ENCODE measurements at regions not wholly inside any gene's neighbourhood (a gene's known extent, or its start where the extent isn't known, plus 50 kb on each side); places are given as distances from the start of the nearest gene placed in this dataset.

DNA sequence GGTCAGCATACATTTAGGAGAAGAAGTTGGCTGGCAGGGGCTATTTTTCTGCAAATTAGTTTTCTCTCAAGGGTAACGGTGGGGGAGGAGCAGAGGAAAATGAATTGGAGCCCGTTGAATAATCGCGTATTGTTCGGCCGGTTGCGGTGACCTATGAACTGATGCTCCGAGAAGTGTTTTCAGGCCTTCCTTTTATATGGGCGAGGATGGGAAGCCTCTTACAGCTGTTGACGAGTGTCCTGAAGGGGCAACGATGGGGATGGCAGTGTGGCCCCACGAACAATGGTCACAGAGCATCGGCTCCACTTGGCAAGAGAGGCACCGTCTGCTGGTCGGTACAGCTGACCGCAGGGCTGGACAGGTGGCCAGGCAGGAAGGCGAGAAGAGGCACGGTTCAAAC is 400.7 kb downstream of the ZSWIM6 start:
- H3K4me1 ChIP-seq (ENCODE audit: control insufficient read depth, insufficient read depth, low read length, poor library complexity, severe bottlenecking) = no peaks in the 10 kb centered on the region
- H3K36me3 ChIP-seq (ENCODE audit: control insufficient read depth, insufficient read depth, low read length) = no peaks in the 10 kb centered on the region

DNA sequence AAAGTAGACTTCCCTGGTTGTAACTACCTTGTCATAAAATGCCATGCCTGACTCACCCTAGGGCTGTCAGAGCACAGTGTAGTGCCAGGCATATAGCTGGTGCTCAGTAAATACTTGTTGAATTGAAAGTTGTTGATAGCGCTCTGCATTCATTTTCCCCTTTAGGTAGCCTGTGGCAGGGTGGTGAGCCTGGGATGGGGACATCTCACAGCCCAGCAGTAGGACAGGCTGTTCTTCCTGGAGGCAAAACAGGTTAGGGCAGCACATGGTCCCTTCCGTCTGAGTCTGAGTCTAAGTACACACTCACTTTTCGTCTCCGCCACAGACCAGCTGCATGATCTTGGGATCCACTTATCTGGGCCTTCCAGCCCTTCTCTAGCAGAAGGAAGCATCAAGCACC is 401.9 kb downstream of the ZSWIM6 start:
- no peaks in the 10 kb centered on the region for H3K4me1 ChIP-seq (ENCODE audit: control insufficient read depth, insufficient read depth, low read length, poor library complexity, severe bottlenecking)
- no peak overlapping the region for H3K4me3 ChIP-seq (ENCODE audit: insufficient read depth, low read depth, low read length, poor library complexity, severe bottlenecking)
- no peaks in the 10 kb centered on the region for H3K27me3 ChIP-seq (replicated peaks; ENCODE audit: control insufficient read depth, insufficient read depth, low read length, poor library complexity, severe bottlenecking)
- DNase-seq = no peak
- no peak overlapping the region for H3K27ac ChIP-seq (ENCODE audit: insufficient read depth, low read length, poor library complexity, severe bottlenecking)
- no peaks in the 10 kb centered on the region for H3K9me3 ChIP-seq (ENCODE audit: control insufficient read depth, low read length)
- no peaks in the 10 kb centered on the region for H3K36me3 ChIP-seq (ENCODE audit: control insufficient read depth, insufficient read depth, low read length)

More for the DNA sequence above, 400.7 kb downstream of the ZSWIM6 start:
- DNase-seq = no peak
- Histone ChIP-seq H3K9me3 (ENCODE audit: control insufficient read depth, low read length) (no peaks in the 10 kb centered on the region), H3K27me3 (replicated peaks; ENCODE audit: control insufficient read depth, insufficient read depth, low read length, poor library complexity, severe bottlenecking) (no peaks in the 10 kb centered on the region), H3K4me3 (ENCODE audit: insufficient read depth, low read depth, low read length, poor library complexity, severe bottlenecking) (no peak overlapping the region), H3K27ac (ENCODE audit: insufficient read depth, low read length, poor library complexity, severe bottlenecking) (no peak overlapping the region)

- DNase-seq = no peak
- Histone ChIP-seq H3K36me3 (ENCODE audit: control insufficient read depth, insufficient read depth, low read length) (no peaks in the 10 kb centered on the region), H3K4me3 (ENCODE audit: insufficient read depth, low read depth, low read length, poor library complexity, severe bottlenecking) (no peak overlapping the region), H3K4me1 (ENCODE audit: control insufficient read depth, insufficient read depth, low read length, poor library complexity, severe bottlenecking) (no peaks in the 10 kb centered on the region), H3K9me3 (ENCODE audit: control insufficient read depth, low read length) (no peaks in the 10 kb centered on the region), H3K27ac (ENCODE audit: insufficient read depth, low read length, poor library complexity, severe bottlenecking) (no peak overlapping the region), H3K27me3 (replicated peaks; ENCODE audit: control insufficient read depth, insufficient read depth, low read length, poor library complexity, severe bottlenecking) (no peaks in the 10 kb centered on the region)
Measured at GRCh38 chr5:61734966-61735365, 402.9 kb downstream of the ZSWIM6 start.

DNA sequence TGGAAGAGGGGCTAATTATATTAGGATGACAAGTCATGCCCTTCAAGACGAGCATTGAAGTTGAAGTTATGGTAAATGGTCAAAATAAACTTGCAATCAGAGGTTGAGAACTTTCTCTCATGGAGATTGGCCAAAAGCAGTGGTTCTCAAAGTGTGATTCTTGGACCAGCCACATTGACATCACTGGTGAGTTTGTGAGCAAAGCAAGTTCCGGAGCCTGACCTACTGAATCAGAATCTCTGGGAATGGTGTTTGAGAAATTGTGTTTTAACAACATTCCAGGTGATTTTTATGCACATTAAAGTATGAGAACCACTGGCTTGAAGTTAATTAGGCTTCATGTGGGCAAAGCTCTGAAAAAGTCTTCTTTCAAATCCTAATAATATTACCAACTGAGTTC is 403.5 kb downstream of the ZSWIM6 start:
- Histone ChIP-seq H3K9me3 (ENCODE audit: control insufficient read depth, low read length) (no peaks in the 10 kb centered on the region), H3K36me3 (ENCODE audit: control insufficient read depth, insufficient read depth, low read length) (no peaks in the 10 kb centered on the region), H3K4me3 (ENCODE audit: insufficient read depth, low read depth, low read length, poor library complexity, severe bottlenecking) (no peak overlapping the region), H3K27ac (ENCODE audit: insufficient read depth, low read length, poor library complexity, severe bottlenecking) (no peak overlapping the region), H3K27me3 (replicated peaks; ENCODE audit: control insufficient read depth, insufficient read depth, low read length, poor library complexity, severe bottlenecking) (no peaks in the 10 kb centered on the region), H3K4me1 (ENCODE audit: control insufficient read depth, insufficient read depth, low read length, poor library complexity, severe bottlenecking) (no peaks in the 10 kb centered on the region)
- DNase-seq = no peak

DNA sequence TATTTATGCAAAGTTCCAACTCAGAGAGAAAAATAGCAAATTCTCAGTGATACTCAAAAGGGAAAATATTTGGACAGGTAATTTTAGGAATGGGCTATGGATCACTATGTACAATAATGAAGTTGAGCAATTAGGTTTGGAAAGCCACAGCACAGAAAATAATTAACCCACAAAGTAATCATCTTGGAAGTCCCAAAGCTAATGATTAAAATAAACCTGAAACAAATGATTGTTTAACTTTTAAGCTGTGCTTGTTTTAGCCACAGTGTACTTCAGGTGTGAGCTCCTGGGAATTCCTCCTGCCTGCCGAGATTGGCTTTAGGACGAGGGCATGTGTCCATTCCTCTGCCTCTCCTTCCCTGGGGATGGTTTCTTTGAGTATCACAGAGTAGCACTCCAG is 403.9 kb downstream of the ZSWIM6 start:
- Histone ChIP-seq H3K4me1 (ENCODE audit: control insufficient read depth, insufficient read depth, low read length, poor library complexity, severe bottlenecking) (no peaks in the 10 kb centered on the region), H3K4me3 (ENCODE audit: insufficient read depth, low read depth, low read length, poor library complexity, severe bottlenecking) (no peak overlapping the region), H3K27me3 (replicated peaks; ENCODE audit: control insufficient read depth, insufficient read depth, low read length, poor library complexity, severe bottlenecking) (no peaks in the 10 kb centered on the region), H3K36me3 (ENCODE audit: control insufficient read depth, insufficient read depth, low read length) (no peaks in the 10 kb centered on the region), H3K27ac (ENCODE audit: insufficient read depth, low read length, poor library complexity, severe bottlenecking) (no peak overlapping the region), H3K9me3 (ENCODE audit: control insufficient read depth, low read length) (no peaks in the 10 kb centered on the region)
- DNase-seq = no peak

- H3K9me3 ChIP-seq (ENCODE audit: control insufficient read depth, low read length) = no peaks in the 10 kb centered on the region
- no peaks in the 10 kb centered on the region for H3K4me1 ChIP-seq (ENCODE audit: control insufficient read depth, insufficient read depth, low read length, poor library complexity, severe bottlenecking)
- H3K4me3 ChIP-seq (ENCODE audit: insufficient read depth, low read depth, low read length, poor library complexity, severe bottlenecking) = no peak overlapping the region
- H3K27ac ChIP-seq (ENCODE audit: insufficient read depth, low read length, poor library complexity, severe bottlenecking) = no peak overlapping the region
- H3K27me3 ChIP-seq (replicated peaks; ENCODE audit: control insufficient read depth, insufficient read depth, low read length, poor library complexity, severe bottlenecking) = no peaks in the 10 kb centered on the region
- DNase-seq = no peak
- H3K36me3 ChIP-seq (ENCODE audit: control insufficient read depth, insufficient read depth, low read length) = no peaks in the 10 kb centered on the region
Measured at GRCh38 chr5:61737301-61737963, 405.4 kb downstream of the ZSWIM6 start.

DNA sequence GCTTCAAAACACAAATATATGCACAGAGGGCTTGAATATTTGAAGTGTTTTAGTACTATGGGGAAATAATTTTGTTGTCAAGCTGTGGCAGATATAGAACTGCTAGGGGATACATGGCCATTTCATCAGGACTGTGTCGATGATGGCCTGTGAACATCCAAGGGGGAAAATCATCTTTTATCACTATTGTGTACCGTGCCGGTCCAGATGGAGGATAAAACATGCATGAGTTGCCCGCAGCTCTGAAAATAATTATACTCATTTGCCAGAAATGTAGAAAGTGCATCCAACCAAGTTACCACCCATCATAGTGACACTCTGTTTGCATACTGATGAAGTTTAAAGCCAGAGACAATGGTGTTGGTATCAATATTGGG is 405.9 kb downstream of the ZSWIM6 start:
- Histone ChIP-seq H3K36me3 (ENCODE audit: control insufficient read depth, insufficient read depth, low read length) (no peaks in the 10 kb centered on the region), H3K4me1 (ENCODE audit: control insufficient read depth, insufficient read depth, low read length, poor library complexity, severe bottlenecking) (no peaks in the 10 kb centered on the region), H3K9me3 (ENCODE audit: control insufficient read depth, low read length) (no peaks in the 10 kb centered on the region), H3K4me3 (ENCODE audit: insufficient read depth, low read depth, low read length, poor library complexity, severe bottlenecking) (no peak overlapping the region), H3K27me3 (replicated peaks; ENCODE audit: control insufficient read depth, insufficient read depth, low read length, poor library complexity, severe bottlenecking) (no peaks in the 10 kb centered on the region), H3K27ac (ENCODE audit: insufficient read depth, low read length, poor library complexity, severe bottlenecking) (no peak overlapping the region)
- no peak for DNase-seq

DNA sequence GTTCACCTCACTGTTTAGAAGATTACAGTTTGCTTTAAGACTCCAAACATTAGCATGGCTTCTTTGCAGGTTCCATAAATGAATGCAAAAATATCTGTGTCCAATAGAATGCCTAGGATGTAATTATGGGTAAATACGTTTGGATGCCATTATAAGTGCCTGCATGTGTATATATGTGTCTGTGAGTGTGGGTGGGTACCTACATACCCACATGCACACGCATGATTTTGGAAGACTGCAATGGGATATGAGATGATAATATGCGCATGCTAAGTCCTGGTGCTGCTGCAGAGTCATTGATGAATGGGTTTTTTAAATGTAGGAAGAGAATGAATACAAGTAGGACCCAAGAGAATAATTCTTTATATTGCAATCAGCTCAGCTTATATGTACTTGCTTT is 406.4 kb downstream of the ZSWIM6 start:
- Histone ChIP-seq H3K4me1 (ENCODE audit: control insufficient read depth, insufficient read depth, low read length, poor library complexity, severe bottlenecking) (no peaks in the 10 kb centered on the region), H3K27me3 (replicated peaks; ENCODE audit: control insufficient read depth, insufficient read depth, low read length, poor library complexity, severe bottlenecking) (no peaks in the 10 kb centered on the region), H3K9me3 (ENCODE audit: control insufficient read depth, low read length) (no peaks in the 10 kb centered on the region), H3K4me3 (ENCODE audit: insufficient read depth, low read depth, low read length, poor library complexity, severe bottlenecking) (no peak overlapping the region), H3K36me3 (ENCODE audit: control insufficient read depth, insufficient read depth, low read length) (no peaks in the 10 kb centered on the region), H3K27ac (ENCODE audit: insufficient read depth, low read length, poor library complexity, severe bottlenecking) (no peak overlapping the region)
- DNase-seq = no peak

- Histone ChIP-seq H3K4me1 (ENCODE audit: control insufficient read depth, insufficient read depth, low read length, poor library complexity, severe bottlenecking) (no peaks in the 10 kb centered on the region), H3K4me3 (ENCODE audit: insufficient read depth, low read depth, low read length, poor library complexity, severe bottlenecking) (no peak overlapping the region)
Measured at GRCh38 chr5:61744690-61745619, 412.9 kb downstream of the ZSWIM6 start.

GRCh38 chr5:61746831-61747575 is 414.9 kb downstream of the ZSWIM6 start:
- no peak overlapping the region for H3K4me3 ChIP-seq (ENCODE audit: insufficient read depth, low read depth, low read length, poor library complexity, severe bottlenecking)
- no peaks in the 10 kb centered on the region for H3K4me1 ChIP-seq (ENCODE audit: control insufficient read depth, insufficient read depth, low read length, poor library complexity, severe bottlenecking)
- H3K27me3 ChIP-seq (replicated peaks; ENCODE audit: control insufficient read depth, insufficient read depth, low read length, poor library complexity, severe bottlenecking) = no peaks in the 10 kb centered on the region
- H3K36me3 ChIP-seq (ENCODE audit: control insufficient read depth, insufficient read depth, low read length) = no peaks in the 10 kb centered on the region
- DNase-seq = no peak
- H3K27ac ChIP-seq (ENCODE audit: insufficient read depth, low read length, poor library complexity, severe bottlenecking) = no peak overlapping the region
- no peaks in the 10 kb centered on the region for H3K9me3 ChIP-seq (ENCODE audit: control insufficient read depth, low read length)

More at GRCh38 chr5:61744690-61745619, 412.9 kb downstream of the ZSWIM6 start:
- no peak for DNase-seq
- Histone ChIP-seq H3K27me3 (replicated peaks; ENCODE audit: control insufficient read depth, insufficient read depth, low read length, poor library complexity, severe bottlenecking) (no peaks in the 10 kb centered on the region), H3K9me3 (ENCODE audit: control insufficient read depth, low read length) (no peaks in the 10 kb centered on the region), H3K27ac (ENCODE audit: insufficient read depth, low read length, poor library complexity, severe bottlenecking) (no peak overlapping the region), H3K36me3 (ENCODE audit: control insufficient read depth, insufficient read depth, low read length) (no peaks in the 10 kb centered on the region)

All from effector memory CD4-positive, alpha-beta T cell (primary cell).